ENCODE measurements at regions not wholly inside any gene's neighbourhood (a gene's known extent, or its start where the extent isn't known, plus 50 kb on each side); places are given as distances from the start of the nearest gene placed in this dataset.
A peak's percentile ranks its signal among the peaks of the same experiment; 100 is the strongest.

GRCh38 chr2:59920307-59920706, 633.1 kb downstream of the BCL11A start:
- DNase-seq (ENCODE audit: low spot score), result no peak

- DNase-seq (ENCODE audit: low spot score), result no peak
Observed at GRCh38 chr2:59919579-59919978, 633.9 kb downstream of the BCL11A start.

- no peak for DNase-seq (ENCODE audit: low spot score)
Observed at GRCh38 chr2:59912042-59912441, 641.4 kb downstream of the BCL11A start.

- DNase-seq (ENCODE audit: low spot score), result no peak
Observed at GRCh38 chr2:59910166-59910565, 643.3 kb downstream of the BCL11A start.

- no peak for DNase-seq (ENCODE audit: low spot score)
Observed at GRCh38 chr2:59909147-59909546, 644.3 kb downstream of the BCL11A start.

GRCh38 chr2:59905731-59906130, 647.7 kb downstream of the BCL11A start:
- DNase-seq (ENCODE audit: low spot score), result no peak

GRCh38 chr2:59903994-59904544, 649.4 kb downstream of the BCL11A start:
- no peak for DNase-seq (ENCODE audit: low spot score)

- DNase-seq (ENCODE audit: low spot score), result no peak
Observed at GRCh38 chr2:59900728-59901452, 652.6 kb downstream of the BCL11A start.

- DNase-seq (ENCODE audit: low spot score), result no peak
Observed at GRCh38 chr2:59899692-59900091, 653.8 kb downstream of the BCL11A start.

- DNase-seq (ENCODE audit: low spot score), result no peak
Observed at GRCh38 chr2:59896499-59897245, 656.8 kb downstream of the BCL11A start.

GRCh38 chr2:59893612-59894011, 659.8 kb downstream of the BCL11A start:
- no peak for DNase-seq (ENCODE audit: low spot score)

GRCh38 chr2:59892398-59892797, 661.1 kb downstream of the BCL11A start:
- DNase-seq (ENCODE audit: low spot score), result no peak

GRCh38 chr2:59889305-59889704, 664.1 kb downstream of the BCL11A start:
- no peak for DNase-seq (ENCODE audit: low spot score)

GRCh38 chr2:59888706-59889105, 664.7 kb downstream of the BCL11A start:
- no peak for DNase-seq (ENCODE audit: low spot score)

- no peak for DNase-seq (ENCODE audit: low spot score)
Observed at GRCh38 chr2:59888015-59888414, 665.4 kb downstream of the BCL11A start.

GRCh38 chr2:59887366-59887765, 666.1 kb downstream of the BCL11A start:
- DNase-seq (ENCODE audit: low spot score), result no peak

- no peak for DNase-seq (ENCODE audit: low spot score)
Observed at GRCh38 chr2:59886759-59887158, 666.7 kb downstream of the BCL11A start.

- no peak for DNase-seq (ENCODE audit: low spot score)
Observed at GRCh38 chr2:59885541-59885940, 667.9 kb downstream of the BCL11A start.

- no peak for DNase-seq (ENCODE audit: low spot score)
Observed at GRCh38 chr2:59884166-59884565, 669.3 kb downstream of the BCL11A start.

- no peak for DNase-seq (ENCODE audit: low spot score)
Observed at GRCh38 chr2:59882822-59883221, 670.6 kb downstream of the BCL11A start.

- peak; percentile 50 for DNase-seq (ENCODE audit: low spot score)
Observed at GRCh38 chr2:59882279-59882678, 671.2 kb downstream of the BCL11A start.

- no peak for DNase-seq (ENCODE audit: low spot score)
Observed at GRCh38 chr2:59881218-59881617, 672.2 kb downstream of the BCL11A start.

- no peak for DNase-seq (ENCODE audit: low spot score)
Observed at GRCh38 chr2:59879700-59880131, 673.7 kb downstream of the BCL11A start.

All from ecto neural progenitor cell (in vitro differentiated cells).